Trophoblast cell (in vitro differentiated cells and primary cell): ENCODE measurements at regions not wholly inside any gene's neighbourhood (a gene's known extent, or its start where the extent isn't known, plus 50 kb on each side); places are given as distances from the start of the nearest gene placed in this dataset.
"Not testable (repeated sequence)": the region's sequence is repeated elsewhere in the genome, so short reads cannot be mapped to it uniquely, and the experiment has no call there.

Source experiments
- DNase-seq, 2 donors: peaks; one replicate each; pipeline ENCODE4 v3.0.0-alpha.2; 2016
- H2AFZ ChIP-seq: 2 replicates; pipeline ENCODE4 v1.6.1; 2013; ENCODE audit warnings: low read length, moderate library complexity, mild to moderate bottlenecking; ENCODE audit not compliant: insufficient read depth, poor library complexity
- H2AK5ac ChIP-seq: 2 replicates; pipeline ENCODE4 v1.6.1; 2013; ENCODE audit warnings: mild to moderate bottlenecking, low read length
- H2BK120ac ChIP-seq: 2 replicates; pipeline ENCODE4 v1.6.1; 2013; ENCODE audit warnings: low read length, mild to moderate bottlenecking, moderate library complexity; ENCODE audit not compliant: insufficient read depth, poor library complexity
- H2BK12ac ChIP-seq: 2 replicates; pipeline ENCODE4 v1.6.1; 2013; ENCODE audit warnings: mild to moderate bottlenecking, low read length, moderate library complexity
- H2BK5ac ChIP-seq: 2 replicates; pipeline ENCODE4 v1.6.1; 2013; ENCODE audit warnings: low read length, low read depth, moderate library complexity, mild to moderate bottlenecking; ENCODE audit not compliant: poor library complexity
- H3K14ac ChIP-seq: 2 replicates; pipeline ENCODE4 v1.6.1; 2013; ENCODE audit warnings: mild to moderate bottlenecking, low read length
- H3K18ac ChIP-seq: 2 replicates; pipeline ENCODE4 v1.6.1; 2013; ENCODE audit warnings: mild to moderate bottlenecking, low read length
- H3K23ac ChIP-seq: 2 replicates; pipeline ENCODE4 v1.6.1; 2013; ENCODE audit warnings: low read length
- H3K27ac ChIP-seq: 2 replicates; pipeline ENCODE4 v1.5.1; 2013; ENCODE audit warnings: low read depth, mild to moderate bottlenecking, inconsistent platforms, low read length, moderate library complexity
- H3K27me3 ChIP-seq: 2 replicates; pipeline ENCODE4 v1.6.1; 2013; ENCODE audit warnings: inconsistent platforms, mild to moderate bottlenecking, low read length, moderate library complexity; ENCODE audit not compliant: insufficient read depth
- H3K36me3 ChIP-seq, 2 experiments: 1 replicate in 1 of 2; 2 replicates in 1 of 2; pipeline ENCODE4 v1.6.1; 2013; ENCODE audit warnings: low read length in 2 of 2, mild to moderate bottlenecking in 2 of 2, moderate library complexity in 1 of 2; ENCODE audit not compliant: insufficient read depth in 2 of 2, control insufficient read depth in 1 of 2
- H3K4ac ChIP-seq: 2 replicates; pipeline ENCODE4 v1.6.1; 2013; ENCODE audit warnings: low read depth, mild to moderate bottlenecking, low read length, moderate library complexity
- H3K4me1 ChIP-seq, 2 experiments: 1 replicate in 1 of 2; 2 replicates in 1 of 2; pipeline ENCODE4 v1.6.1; 2013; ENCODE audit warnings: low read length in 2 of 2, mild to moderate bottlenecking in 2 of 2, moderate library complexity in 1 of 2; ENCODE audit not compliant: insufficient read depth in 2 of 2, control insufficient read depth in 1 of 2
- H3K4me2 ChIP-seq: 2 replicates; pipeline ENCODE4 v1.6.1; 2013; ENCODE audit warnings: inconsistent platforms, mild to moderate bottlenecking, low read length, moderate library complexity
- H3K4me3 ChIP-seq: 2 replicates; pipeline ENCODE4 v1.5.1; 2013; ENCODE audit warnings: mild to moderate bottlenecking, low read depth, low read length, inconsistent platforms
- H3K79me1 ChIP-seq: one replicate; pipeline ENCODE4 v1.6.1; 2013; ENCODE audit warnings: low read length
- H3K79me2 ChIP-seq: 2 replicates; pipeline ENCODE4 v1.6.1; 2013; ENCODE audit warnings: low read length, mild to moderate bottlenecking; ENCODE audit not compliant: control insufficient read depth, insufficient read depth, poor library complexity
- H3K9ac ChIP-seq: 2 replicates; pipeline ENCODE4 v1.6.1; 2013; ENCODE audit warnings: mild to moderate bottlenecking, low read length
- H3K9me3 ChIP-seq: 2 replicates; pipeline ENCODE4 v1.6.1; 2013; ENCODE audit warnings: low read depth, mild to moderate bottlenecking, control low read depth, inconsistent platforms, low read length; ENCODE audit not compliant: insufficient read depth
- H4K12ac ChIP-seq: 2 replicates; pipeline ENCODE4 v1.6.1; 2013; ENCODE audit warnings: low read depth, mild to moderate bottlenecking, low read length, moderate library complexity
- H4K8ac ChIP-seq: 2 replicates; pipeline ENCODE4 v1.6.1; 2013; ENCODE audit warnings: low read depth, mild to moderate bottlenecking, low read length, moderate library complexity
- H4K91ac ChIP-seq: one replicate; pipeline ENCODE4 v1.6.1; 2013; ENCODE audit warnings: low read depth, mild to moderate bottlenecking, low read length, moderate library complexity
- WGBS: extraction: QIAGEN DNeasy Blood & Tissue Kit; methylation state at CpG from one replicate; pipeline ENCODE4 v1.1.7; 2013; ENCODE audit warnings: missing lambda C conversion rate; ENCODE audit not compliant: insufficient read length, insufficient coverage; ENCODE audit errors: extremely low coverage; 5-methylcytosine and 5-hydroxymethylcytosine counted together

DNA sequence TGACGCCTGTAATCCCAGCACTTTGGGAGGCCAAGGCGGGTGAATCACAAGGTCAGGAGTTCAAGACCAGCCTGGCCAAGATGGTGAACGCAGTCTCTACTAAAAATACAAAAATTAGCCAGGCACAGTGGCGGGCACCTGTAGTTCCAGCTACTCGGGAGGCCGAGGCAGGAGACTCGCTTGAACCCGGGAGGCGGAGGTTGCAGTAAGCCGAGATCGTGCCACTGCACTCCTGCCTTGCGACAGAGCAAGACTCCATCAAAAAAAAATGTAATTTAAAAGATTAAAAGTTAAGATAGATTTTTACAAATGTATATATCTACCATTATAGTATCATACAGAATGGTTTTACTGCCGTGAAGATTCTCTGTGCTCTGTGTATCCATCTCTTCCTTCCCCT is 1464.1 kb downstream of the FOXD4L5 start:
- H3K14ac ChIP-seq, H2AK5ac ChIP-seq, H2BK120ac ChIP-seq, H3K27ac ChIP-seq, H3K79me1 ChIP-seq, H4K8ac ChIP-seq, H3K36me3 ChIP-seq, H2BK12ac ChIP-seq, H3K4me2 ChIP-seq, H4K12ac ChIP-seq, H3K9ac ChIP-seq, H2BK5ac ChIP-seq, H3K18ac ChIP-seq, H3K79me2 ChIP-seq, H3K23ac ChIP-seq, DNase-seq, H3K4ac ChIP-seq, H2AFZ ChIP-seq, H3K4me1 ChIP-seq, H4K91ac ChIP-seq, H3K4me3 ChIP-seq: not testable (repeated sequence)
- peaks cover 28% of the 10 kb centered on the region for H3K9me3 ChIP-seq
- peaks cover 10% of the 10 kb centered on the region for H3K27me3 ChIP-seq
- no CpG with 5 or more reads among the region's 13 CpGs for WGBS

DNA sequence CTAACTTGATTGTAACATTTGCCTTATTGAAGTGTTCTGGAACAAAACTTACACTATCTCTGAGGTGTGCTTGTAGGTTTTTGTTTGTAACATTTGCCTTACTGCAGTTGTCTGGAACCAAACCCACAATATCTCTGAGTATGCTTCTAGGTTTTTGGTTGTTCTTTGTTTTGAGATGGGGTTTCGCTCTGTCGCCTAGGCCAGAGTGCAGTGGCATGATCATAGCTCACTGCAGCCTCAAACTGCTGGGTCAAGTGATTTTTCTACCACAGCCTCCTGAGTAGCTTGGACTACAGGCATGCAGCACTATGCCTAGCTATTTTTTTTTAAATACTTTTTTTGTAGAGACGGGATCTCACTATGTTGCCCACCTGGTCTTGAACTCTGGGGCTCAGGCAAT is 1464.6 kb downstream of the FOXD4L5 start:
- not testable (repeated sequence) for H4K91ac ChIP-seq, H4K12ac ChIP-seq, H3K4me1 ChIP-seq, H3K9ac ChIP-seq, H2AK5ac ChIP-seq, H4K8ac ChIP-seq, H3K23ac ChIP-seq, H3K18ac ChIP-seq, H3K14ac ChIP-seq, H2BK5ac ChIP-seq, H3K36me3 ChIP-seq, H3K79me2 ChIP-seq, H2BK120ac ChIP-seq, H3K4me3 ChIP-seq, H2AFZ ChIP-seq, H3K4me2 ChIP-seq, H3K27ac ChIP-seq, H3K4ac ChIP-seq, H2BK12ac ChIP-seq, H3K79me1 ChIP-seq
- DNase-seq = peak in 1 of 2 donors; percentile 5
- Histone ChIP-seq H3K27me3 (peaks cover 10% of the 10 kb centered on the region), H3K9me3 (peaks cover 30% of the 10 kb centered on the region)
- no CpG with 5 or more reads among the region's 3 CpGs for WGBS

DNA sequence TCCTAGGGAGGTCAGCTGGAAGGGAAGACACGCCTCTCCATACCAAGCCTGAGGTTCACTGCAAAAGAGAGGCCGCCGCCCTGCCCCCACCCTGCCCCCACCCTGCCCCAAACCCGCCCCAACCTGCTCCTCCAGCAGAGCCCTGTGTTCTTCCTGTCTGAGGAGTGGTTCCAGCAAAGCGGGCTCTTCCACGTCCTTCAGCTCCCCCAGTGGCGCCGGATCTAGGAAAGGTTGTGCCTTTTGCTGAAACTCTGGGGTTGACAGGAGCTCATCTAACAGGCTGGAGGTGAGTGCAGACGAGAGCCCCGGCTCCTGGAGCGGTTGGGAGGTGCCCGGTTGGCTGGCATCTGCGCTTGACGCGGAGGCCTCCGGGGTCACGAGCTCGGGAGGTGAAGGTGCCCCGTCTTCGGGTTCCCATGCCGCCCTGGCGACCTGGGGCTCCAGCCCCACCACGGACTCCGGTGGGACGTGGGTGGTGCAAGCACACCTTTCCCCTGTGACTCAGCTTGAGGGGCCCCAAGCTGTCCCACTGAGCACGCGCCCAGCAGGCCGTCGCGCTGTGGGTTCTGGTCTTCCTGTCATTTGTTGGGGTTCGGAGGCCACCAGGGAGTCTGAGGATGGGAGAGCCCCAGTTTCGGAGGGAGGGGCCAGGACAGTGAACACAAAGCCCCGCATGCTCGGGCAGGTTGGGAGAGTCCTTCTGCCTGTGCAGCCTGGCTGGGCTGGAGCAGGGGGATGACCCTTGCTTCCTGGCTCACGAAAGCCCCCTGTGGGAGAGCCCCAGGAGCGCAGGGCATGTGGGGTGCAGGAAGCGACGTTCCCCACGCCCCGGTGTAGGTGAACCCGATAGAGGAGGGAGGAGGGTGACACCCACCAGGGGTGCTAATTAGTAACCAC is 1467.1 kb downstream of the FOXD4L5 start:
- Histone ChIP-seq H3K4ac (no peak overlapping the region), H3K18ac (peak overlapping the region; percentile 31), H3K4me3 (peak overlapping the region; percentile 0), H3K23ac (no peak overlapping the region), H3K4me2 (peak overlapping the region; percentile 4), H3K79me1 (no peaks in the 10 kb centered on the region), H4K12ac (peak overlapping the region; percentile 20), H3K9ac (no peak overlapping the region), H4K8ac (no peak overlapping the region), H3K14ac (no peak overlapping the region), H3K9me3 (peaks cover 33% of the 10 kb centered on the region), H2BK120ac (no peak overlapping the region), H2BK12ac (no peak overlapping the region), H2AFZ (peak overlapping the region; percentile 9), H2AK5ac (no peak overlapping the region), H4K91ac (no peak overlapping the region), H3K79me2 (no peaks in the 10 kb centered on the region), H3K27me3 (peaks cover 10% of the 10 kb centered on the region), H2BK5ac (no peak overlapping the region), H3K27ac (no peak overlapping the region), H3K4me1 (peaks cover 0 to 2% of the 10 kb centered on the region in 2 experiments), H3K36me3 (no peaks in the 10 kb centered on the region)
- peak in 1 of 2 donors; percentile 20 for DNase-seq
- no CpG with 5 or more reads among the region's 41 CpGs for WGBS

DNA sequence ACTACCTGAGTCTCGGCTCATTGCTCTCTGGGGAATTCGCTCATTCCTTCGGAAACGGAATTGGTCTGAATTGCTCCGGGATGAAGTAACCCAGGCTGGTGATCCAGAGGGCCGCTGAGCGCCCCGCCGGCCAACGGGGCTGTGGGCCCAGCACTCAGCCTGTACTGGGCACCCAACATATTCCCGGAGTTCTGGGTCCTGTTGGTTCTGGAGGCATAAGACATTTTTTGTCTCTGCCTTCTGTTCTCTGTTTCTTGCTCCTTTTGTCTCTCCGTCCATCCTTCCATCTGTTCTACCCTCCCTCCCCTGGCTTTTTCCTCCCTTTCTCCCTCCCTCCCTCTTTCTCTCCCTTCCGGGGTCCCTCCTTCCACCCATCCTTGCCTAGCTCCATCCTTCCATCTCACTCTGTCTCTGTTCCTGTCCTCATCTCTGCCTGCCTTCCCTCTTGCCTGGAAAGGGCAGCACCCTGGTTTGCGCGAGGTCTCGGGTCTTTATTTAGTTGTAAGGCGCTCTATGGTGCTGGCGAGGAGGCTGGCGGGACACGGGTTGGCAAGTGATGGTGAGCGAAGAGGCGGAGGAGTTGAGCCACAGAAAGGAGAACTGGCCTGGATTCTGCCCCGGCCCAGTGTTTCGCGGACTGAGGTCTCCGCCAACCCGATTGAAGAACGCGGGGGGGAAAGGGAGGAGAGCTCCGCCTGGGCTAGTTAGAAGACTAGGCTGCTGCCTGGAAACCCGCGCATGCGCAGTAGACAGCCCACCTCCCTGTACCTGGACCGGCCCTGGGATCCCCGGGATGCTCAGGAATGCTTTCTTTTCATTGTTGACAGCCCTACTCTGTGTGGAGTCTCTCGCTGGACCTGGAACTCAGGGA is 1468.0 kb downstream of the FOXD4L5 start:
- Histone ChIP-seq H4K91ac (no peak overlapping the region), H3K79me2 (no peaks in the 10 kb centered on the region), H4K8ac (no peak overlapping the region), H2AFZ (no peak overlapping the region), H3K4me1 (peaks cover 0 to 2% of the 10 kb centered on the region in 2 experiments), H3K36me3 (no peaks in the 10 kb centered on the region), H3K27ac (no peak overlapping the region), H3K79me1 (no peaks in the 10 kb centered on the region), H2BK120ac (no peak overlapping the region), H3K4me3 (peak overlapping the region; percentile 5), H3K27me3 (peaks cover 10% of the 10 kb centered on the region), H3K4ac (no peak overlapping the region), H4K12ac (no peak overlapping the region), H3K14ac (no peak overlapping the region), H3K4me2 (peak overlapping the region; percentile 13), H3K23ac (no peak overlapping the region), H2BK5ac (no peak overlapping the region), H2AK5ac (no peak overlapping the region), H3K18ac (no peak overlapping the region), H3K9me3 (peaks cover 30% of the 10 kb centered on the region), H2BK12ac (no peak overlapping the region), H3K9ac (no peak overlapping the region)
- DNase-seq = peak; percentile 64 to 85
- WGBS = no CpG with 5 or more reads among the region's 36 CpGs
